D721Med (cell line): ENCODE measurements at regions not wholly inside any gene's neighbourhood (a gene's known extent, or its start where the extent isn't known, plus 50 kb on each side); places are given as distances from the start of the nearest gene placed in this dataset.

ENCODE experiments used
- DNase-seq: peaks from one replicate; pipeline ENCODE4 v3.0.0; 2011; ENCODE audit warnings: low spot score; ENCODE audit not compliant: insufficient read length
- FAIRE-seq: peaks from 2 replicates; lab custom pipeline; 2011; peaks lifted over from hg19 to GRCh38; lab: Jason Lieb, UNC
- CTCF ChIP-seq: IDR thresholded peaks from 2 replicates; pipeline ENCODE4 v1.5.1; 2012; ENCODE audit warnings: mild to moderate bottlenecking, control low read depth; ENCODE audit not compliant: insufficient read depth; ENCODE audit errors: missing control alignments

DNA sequence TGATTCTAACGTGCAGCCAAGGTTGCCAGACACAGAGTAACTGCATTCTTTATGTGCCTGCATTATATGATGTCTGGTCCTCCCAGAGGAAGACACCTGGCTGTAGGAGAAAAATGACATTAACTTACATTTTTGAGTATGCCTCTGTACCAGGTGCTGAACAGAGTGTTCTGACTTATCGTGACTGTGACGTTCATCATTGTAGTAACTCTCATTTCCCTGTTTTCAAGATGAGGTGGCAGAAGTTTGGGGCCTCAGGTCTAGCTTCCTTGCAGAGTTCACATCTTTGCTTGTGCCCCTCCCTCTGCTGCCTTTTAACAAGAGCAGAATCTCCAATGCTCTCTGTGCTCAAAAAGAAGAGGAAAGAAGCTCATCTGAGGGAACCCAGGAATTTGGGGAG, 488.0 kb downstream of the AJAP1 start:
- DNase-seq, result no peak
- no peak for FAIRE-seq
- TF ChIP-seq CTCF, result no peak

DNA sequence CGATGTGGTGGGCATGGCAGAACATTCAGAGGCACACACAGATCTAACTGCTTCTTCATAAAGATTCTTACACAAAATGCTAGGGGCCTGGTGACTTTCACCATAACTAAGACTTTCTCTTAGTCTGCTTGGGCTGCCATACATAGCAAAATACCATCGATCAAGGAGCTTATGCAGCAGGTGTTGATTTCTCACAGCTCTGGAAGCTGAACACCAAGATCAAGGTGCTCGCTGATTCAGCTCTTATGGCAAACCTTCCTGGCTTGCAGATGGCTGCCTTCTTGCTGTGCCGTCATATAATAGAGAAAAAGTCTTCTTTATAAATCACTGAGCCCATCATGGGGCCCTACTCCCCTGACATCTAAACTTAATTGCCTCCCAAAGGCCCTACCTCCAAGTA, 487.3 kb downstream of the AJAP1 start:
- no peak for TF ChIP-seq CTCF
- no peak for FAIRE-seq

GRCh38 chr1:5140962-5141361, 486.6 kb downstream of the AJAP1 start:
- no peak for DNase-seq
- TF ChIP-seq CTCF, result no peak
- FAIRE-seq, result no peak

More for the DNA sequence above, 487.3 kb downstream of the AJAP1 start:
- no peak for DNase-seq

GRCh38 chr1:5140136-5140535, 485.7 kb downstream of the AJAP1 start:
- no peak for FAIRE-seq
- DNase-seq, result no peak
- no peak for TF ChIP-seq CTCF

GRCh38 chr1:5129746-5130355, 475.4 kb downstream of the AJAP1 start:
- DNase-seq (no peak), FAIRE-seq (no peak)
- TF ChIP-seq CTCF, result no peak

- FAIRE-seq, result no peak
- TF ChIP-seq CTCF, result no peak
These were observed 470.8 kb downstream of the AJAP1 start for GRCh38 chr1:5125208-5125607.

DNA sequence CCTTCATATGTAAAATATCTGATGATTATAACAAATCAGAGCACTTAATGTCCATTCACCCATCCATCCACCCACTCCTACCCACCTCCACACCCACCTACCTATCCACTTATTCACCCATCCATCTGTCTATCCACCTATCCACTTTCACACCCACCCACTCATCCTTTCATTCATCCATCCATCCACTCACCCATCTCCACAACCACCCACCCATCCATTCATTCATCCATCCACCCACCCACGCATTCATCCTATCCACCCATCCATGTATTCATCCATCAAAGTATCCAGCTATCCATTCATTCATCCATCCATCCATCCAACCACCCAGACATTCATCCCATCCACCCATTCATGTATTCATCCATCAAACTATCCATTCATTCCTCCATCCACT, 466.1 kb downstream of the AJAP1 start:
- no peak for DNase-seq
- TF ChIP-seq CTCF, result no peak
- FAIRE-seq, result no peak

More at GRCh38 chr1:5125208-5125607, 470.8 kb downstream of the AJAP1 start:
- no peak for DNase-seq
